Stimulated activated CD4-positive, alpha-beta T cell treated with anti-CD3 and anti-CD28 coated beads, Interleukin-2, amount 100 ng/mL, for 48 hours (primary cell): ENCODE measurements at regions not wholly inside any gene's neighbourhood (a gene's known extent, or its start where the extent isn't known, plus 50 kb on each side); places are given as distances from the start of the nearest gene placed in this dataset.

Experiments
- DNase-seq, 2 donors: peaks; one replicate each; pipeline ENCODE4 v3.0.0-alpha.2; 2020

DNA sequence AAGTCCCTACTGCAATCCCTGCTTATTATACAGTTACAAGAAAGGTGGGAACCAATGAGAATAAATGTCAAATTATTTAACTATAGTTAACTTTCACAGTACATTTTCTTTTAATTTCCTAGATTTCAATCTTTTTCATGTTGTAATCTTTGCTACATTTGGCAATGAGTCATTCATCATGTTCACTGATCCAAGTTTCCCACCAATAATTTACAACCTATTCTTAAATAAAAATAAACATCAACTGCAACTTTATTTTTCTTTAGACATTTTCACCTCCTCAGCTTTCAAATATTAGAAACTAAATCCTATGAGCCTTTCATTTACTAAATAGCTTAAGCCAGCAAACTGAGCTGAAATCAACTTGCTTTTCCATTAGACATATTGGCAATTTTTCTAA is 541.3 kb upstream of the BTBD3 start:
- no peak for DNase-seq

DNA sequence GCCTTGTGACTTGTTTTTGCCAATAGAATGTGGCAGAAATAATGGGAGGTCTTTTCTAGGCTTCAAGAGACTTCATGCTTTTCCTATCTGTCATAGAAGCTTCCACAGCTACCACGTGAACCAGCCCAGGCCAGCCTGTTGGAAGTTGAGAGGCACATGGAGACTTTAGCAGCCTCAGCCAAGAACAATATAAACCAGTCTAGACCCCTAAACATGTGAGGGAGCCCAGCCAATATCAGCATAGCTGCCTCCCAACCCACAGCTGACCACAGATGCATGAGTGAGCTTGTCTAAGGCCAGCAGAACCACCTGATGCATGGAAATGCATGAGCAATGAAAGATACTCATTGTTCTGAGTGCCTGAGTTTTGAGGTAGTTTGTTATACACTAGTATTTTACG is 540.7 kb upstream of the BTBD3 start:
- DNase-seq = no peak

DNA sequence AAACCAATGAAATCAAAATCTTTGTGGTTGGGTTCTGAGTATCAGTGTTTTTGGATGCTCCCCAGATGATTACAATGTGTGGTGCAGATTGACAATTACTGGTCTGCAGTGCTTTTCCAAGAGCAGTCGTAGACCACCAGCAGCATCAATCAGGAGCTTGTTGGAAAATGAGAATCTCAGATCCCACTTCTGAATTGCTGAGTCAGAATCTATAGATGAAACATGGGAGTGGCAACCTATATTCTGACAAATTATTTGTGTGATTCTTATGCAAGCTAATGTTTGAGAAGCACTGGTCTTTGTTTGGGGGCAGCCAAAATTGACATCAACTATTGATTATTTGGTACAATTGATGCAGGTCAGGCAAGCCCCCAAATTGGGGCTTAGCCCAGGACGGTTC is 539.9 kb upstream of the BTBD3 start:
- no peak for DNase-seq

DNA sequence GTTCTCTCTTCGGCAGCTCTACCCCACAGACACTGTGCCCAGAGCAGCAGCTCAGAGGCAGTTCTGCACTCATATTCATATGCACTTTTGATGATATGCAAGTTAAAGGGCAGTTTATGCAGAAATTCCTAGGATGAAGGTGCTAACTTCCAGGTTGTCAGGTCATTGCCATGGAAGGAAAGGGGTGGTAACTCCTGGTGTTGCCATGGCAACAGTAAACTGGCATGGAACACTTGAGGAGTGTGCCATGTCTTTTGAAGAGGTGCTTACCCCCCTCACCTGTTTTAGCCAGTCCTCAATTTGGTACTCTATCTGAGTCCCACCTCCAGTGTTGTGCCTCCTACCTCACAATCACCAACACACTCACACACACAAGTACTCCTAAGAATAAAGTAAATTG is 539.4 kb upstream of the BTBD3 start:
- DNase-seq = no peak

DNA sequence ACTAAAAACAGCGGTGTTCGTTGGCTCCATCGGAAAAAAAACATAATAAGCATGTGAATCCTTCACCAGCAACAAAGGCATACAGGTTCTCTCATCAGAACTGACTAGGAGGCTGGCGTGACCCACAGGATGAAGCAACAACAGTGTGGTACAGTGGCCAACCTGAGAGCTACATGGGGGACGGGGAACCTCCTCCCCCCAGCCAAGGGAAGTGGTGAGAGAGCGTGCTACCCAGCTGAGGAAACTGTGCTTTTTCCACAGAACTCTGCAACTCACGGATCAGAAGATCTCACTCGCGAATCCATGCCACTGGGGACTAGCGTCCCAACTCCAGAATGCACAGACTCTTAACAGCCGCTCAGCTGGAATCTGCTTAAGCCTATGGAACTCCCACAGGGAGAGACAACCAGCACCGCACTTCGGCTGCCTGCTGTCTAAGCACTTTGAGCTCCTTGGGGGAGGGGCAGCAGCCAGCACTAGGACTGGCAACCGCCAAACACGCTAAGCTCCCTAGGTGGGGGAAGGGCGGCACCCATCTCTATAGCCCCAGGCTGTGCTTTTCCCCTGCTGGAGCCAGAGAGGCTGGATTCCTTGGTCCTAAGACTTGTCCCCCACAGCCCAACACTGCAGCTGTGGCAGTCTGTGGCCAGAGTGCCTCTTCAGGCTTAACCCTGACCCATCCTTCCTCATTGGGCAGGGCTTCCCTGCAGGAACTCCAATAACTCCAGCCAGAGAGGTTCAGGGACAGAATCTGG is 538.3 kb upstream of the BTBD3 start:
- DNase-seq = no peak

DNA sequence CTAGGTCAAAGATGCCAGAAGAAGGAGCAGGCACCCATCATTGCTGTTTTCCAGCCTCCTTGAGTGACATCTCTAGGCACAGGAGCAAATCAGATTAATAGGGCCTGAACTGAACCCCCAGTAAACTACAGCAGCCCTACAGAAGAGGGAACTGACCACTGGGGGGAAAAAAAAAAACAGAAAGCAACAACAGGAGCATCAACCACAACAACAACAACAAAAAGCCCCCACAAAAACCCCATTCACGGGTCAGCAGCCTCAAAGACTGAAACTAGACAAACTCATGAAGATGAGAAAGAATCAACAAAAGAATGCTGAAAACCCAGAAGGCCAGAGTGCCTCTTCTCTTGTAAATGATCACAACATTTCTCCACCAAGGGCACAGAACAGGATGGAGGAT is 537.4 kb upstream of the BTBD3 start:
- DNase-seq = no peak

DNA sequence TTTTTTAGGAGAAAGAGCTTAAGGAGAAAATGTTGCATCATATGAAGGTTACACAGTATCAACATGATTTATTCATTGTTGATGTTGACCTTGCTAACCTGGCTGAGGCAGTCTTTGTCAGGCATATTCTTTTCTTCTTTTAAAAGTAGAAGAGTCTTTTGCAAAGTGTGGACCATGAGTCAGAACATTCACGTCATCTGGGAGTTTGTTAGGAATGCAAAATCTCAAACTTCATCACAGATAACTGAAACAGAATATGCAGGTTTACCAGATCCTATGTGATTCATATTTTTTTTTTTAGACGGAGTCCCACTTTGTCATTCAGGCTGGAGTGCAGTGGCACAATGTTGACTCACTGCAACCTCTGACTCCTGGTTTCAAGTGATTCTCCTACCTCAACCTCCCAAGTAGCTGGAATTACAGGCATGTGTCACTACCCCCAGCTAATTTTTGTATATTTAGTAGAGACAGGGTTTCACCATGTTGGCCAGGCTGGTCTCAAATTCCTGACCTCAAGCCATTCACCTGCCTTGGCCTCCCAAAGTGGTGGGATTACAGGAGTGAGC is 530.4 kb upstream of the BTBD3 start:
- no peak for DNase-seq

DNA sequence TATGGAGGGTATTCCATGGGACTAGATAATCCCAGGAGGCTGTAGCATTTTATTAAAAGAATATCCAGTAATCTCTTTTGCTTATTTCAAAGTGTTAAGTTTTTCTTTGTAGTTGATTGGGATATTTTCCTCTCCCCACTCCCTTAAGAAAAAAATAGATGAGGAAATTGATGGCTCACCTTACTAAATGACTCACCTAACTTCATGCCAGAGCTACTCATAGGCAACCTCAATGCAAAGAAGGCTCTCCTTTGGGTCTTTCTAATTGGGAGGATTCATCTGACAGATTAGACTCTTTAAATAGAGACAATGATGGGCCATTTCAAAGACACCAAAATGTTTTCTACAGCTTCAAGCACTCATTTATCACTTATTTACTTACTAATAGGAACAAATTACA is 528.5 kb upstream of the BTBD3 start:
- DNase-seq = no peak

DNA sequence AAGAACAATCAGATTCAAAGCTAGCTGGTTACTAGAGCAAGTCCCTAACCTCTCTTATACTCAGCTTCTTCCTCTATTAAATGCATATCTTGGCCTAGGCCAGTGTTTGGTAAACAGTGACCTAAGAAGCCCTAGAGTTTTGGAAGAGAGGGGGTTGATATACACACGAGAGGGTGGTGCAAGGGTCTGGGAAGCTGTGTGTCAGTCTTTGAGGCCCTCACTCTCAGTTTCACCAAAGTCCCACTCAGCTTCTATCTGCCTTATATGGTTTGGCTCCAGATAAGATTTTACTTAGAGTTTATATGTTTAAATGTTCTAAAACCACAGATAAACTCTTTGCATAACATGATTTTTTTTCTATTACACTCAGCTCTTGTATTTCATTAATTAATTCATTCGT is 526.1 kb upstream of the BTBD3 start:
- DNase-seq = no peak

DNA sequence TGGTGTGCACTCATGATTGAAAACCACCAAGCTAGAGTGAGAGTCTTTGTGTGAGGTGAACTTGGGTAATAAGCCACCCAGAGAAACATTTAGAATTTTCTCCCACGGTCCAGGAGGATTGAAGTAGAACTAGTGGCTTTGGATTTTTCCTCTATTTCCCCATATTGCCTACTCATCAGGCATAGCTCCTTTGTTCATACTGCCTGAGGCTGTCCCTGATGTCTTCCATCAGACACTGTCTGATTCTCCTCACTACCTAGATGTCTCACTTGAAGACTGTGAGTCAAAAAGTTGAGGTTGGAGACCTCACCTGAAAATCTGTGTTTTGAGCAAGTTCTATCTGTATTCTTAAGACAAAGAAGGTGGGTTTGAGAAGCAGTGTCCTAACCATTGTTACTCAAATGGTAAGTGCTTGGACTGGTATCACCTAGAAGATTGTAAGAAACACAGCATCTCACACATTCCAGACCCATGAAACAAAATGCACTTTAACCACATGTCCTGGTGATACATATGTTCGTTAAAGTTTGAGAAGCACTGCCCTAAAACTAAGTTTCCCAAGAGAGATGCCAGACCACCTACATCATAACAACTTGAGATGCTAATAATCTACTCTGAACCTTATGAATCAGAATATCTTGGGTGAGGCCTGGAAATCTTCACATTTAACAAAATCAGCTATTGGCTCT is 523.4 kb upstream of the BTBD3 start:
- DNase-seq = no peak

DNA sequence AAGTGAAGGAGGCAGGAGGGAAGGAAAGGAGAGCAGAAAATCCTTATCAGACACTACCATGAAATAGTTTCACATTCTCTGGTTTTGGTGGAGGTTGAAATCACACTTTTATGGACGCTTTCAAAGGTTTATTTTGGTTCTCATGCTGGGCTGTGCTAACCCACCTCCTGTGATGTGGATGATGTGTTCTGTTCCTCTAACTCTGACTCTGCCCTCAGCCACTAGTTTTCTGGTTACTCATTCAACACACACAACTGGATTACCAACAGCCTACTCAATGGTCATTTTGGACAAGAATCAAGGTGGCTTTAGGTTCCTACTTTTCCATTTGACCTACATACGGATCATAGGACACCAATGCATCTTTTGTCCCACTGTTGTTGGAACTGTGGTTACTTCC is 522.1 kb upstream of the BTBD3 start:
- DNase-seq = no peak

DNA sequence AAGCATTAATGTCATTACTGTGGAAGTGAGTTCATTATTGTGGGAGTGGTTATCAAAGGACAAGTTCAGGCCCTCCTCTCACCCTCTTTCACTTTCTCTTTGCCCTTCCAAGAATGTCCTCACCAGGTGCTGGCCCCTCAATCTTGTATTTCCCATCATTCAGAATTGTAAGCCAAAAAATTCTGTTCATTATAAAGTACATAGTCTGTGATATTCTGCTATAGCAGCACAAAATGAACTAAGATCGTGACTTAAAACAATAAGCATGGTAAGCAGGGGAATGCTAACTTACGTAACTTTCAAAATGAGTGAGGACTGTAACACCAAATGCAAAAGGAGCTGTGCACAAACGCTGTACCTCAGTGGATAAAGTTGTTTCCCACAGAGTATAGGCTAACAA is 515.7 kb upstream of the BTBD3 start:
- DNase-seq = no peak

DNA sequence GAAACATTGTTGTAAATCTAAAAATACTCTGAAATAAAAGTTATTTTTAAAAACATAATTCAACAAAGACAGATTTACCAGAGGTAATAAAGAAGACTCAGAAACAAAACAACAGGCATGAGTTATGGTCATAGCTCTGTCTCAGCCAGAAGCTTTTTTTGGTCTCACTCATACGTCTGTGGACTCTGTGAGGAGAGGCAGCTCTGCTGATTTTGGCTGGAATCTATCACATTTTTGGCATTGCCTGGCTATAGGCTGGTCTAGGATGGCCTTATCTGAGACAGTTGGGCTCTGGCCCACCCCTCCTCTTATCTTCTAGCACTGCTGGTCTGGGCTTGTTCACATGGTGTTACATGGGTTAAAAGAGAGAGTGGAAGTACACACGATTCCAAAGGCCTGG is 514.0 kb upstream of the BTBD3 start:
- DNase-seq = no peak

DNA sequence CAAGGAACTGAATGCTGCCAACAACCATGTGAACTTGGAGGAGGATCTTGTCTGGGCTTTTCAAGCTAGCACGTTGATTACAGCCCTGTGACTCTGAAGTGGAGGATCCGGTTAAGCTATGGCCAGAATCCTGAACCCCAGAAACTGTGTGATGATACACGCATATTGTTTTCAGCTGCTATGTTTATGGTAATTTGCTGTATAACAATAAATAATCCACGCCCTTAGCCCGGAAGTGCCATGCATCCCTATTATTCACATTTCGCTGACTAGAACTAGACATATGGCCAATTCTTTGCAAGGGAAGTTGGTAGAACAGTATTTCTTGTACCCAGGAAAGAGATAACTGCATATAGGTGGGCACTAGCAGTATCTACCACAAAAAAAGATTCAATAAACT is 510.8 kb upstream of the BTBD3 start:
- no peak for DNase-seq

DNA sequence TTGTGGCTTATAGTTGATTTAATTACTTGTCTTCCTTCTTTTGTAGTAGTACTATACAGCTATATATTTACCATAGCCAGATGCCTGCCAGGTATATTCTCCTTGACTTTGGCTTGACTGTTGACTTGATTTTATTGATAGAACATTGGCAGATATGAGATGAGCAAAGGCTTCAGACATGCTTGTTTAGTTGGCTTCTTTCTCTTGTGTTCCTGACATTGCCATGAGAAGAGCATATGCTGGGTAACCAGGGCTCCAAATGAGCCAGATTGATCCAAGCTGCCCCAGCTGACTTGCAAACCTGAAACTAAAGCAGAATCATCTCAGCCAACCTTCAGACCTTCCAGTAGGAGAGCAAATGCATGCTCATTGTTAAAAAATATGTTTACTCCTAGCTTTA is 508.1 kb upstream of the BTBD3 start:
- no peak for DNase-seq

DNA sequence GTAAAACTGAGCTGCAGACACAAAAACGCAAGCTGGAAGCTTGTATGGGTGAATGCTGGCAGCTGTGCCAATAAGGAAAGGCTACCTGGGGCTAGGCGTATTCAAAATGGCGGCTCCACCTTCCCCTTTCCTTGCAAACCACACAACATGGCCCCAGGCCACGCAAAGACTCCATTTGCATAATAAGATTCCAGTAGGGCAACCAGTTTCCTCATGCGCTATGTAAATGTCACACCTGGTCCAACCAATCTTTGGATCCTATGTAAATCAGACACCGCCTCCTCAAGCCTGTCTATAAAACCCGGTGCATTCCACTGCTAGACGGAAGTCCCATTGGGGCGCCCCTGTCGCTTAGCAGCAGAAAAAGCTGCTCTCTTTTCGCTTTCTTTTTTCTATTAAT is 505.9 kb upstream of the BTBD3 start:
- DNase-seq = no peak

DNA sequence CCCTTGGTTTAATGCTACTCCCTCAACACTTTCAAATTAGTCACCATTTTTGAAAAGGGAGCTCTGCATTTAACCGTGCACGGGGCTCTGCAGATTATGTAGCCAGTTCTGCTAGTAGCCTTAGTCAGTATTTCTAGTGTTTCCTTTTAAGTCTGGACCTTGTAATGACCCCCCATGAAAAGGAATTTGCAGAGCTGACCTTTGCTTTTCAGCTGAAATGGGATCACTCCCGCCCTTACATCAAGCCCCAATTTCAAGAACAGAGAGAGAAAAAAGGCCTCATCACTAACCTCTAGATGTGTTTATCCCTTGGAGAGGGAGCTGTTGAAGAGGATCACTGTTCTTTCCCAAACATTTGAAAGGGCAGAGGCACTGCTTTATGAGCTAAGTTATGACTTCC is 490.7 kb upstream of the BTBD3 start:
- DNase-seq = no peak

DNA sequence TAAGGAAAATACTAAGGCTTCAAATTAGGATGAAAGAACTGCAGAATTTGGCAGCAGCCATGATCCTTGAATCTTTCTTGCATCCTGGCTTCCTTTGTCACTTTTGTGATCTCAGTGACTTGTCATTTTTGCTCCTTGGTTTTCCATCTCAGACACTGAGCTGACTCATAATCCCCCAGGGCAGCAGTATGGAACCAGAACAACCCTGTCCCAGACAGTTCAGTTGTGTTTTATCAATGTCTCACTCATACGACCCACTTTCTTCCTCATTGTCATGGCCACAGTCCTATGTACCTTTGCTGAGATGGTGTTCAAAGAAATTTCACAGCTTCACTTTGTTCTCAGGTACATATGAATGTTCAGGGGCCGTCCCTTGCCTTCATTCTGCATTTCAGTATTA is 488.5 kb upstream of the BTBD3 start:
- DNase-seq = no peak

DNA sequence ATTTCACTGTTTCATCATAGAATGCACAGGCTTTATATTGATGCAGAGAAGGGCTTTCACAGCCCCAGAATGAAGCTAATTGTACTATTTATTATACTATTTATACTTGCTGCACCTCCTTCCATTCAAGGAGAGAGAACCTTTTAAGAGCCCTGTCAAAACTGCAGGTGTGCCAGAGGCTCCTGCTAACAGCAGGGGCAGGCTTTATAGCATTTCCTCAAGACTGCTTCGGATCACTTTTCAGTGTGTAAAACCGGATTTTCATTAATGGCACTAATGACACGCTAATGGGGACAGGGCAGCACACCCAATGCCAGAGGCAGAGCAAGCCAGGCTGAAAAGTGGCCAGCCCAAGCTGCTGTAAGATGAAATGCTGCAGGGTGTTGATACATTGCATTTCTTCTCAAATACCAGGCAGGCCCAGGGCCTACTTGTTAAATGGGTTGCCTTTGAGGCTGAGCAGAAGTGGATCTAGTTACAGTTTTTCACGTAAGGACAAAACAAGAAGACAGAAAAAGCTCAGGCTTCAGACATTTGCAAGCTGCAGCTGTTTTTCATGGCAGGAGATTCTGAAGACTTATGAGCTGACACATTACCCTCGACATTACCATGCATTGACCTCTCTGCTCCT is 487.7 kb upstream of the BTBD3 start:
- DNase-seq = no peak

DNA sequence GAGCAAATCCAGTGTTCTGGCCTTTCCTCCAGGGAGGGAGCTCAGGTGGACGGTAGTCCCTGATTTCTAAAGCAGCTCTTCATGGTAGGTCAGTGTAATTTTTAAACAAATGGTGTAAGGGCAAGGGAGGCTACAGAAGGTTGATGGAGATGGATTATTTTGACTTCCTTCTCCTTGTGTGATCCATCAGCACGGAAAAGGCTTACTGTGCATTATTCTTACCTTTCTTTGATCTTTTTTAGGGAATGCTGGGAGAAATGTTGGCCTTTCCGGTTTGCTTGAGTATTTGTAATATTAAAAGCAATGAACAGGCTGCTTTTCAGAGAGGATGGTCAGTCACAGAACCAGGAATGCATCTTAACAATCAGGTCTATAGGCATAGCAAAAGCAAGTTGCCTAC is 487.0 kb upstream of the BTBD3 start:
- DNase-seq = no peak

DNA sequence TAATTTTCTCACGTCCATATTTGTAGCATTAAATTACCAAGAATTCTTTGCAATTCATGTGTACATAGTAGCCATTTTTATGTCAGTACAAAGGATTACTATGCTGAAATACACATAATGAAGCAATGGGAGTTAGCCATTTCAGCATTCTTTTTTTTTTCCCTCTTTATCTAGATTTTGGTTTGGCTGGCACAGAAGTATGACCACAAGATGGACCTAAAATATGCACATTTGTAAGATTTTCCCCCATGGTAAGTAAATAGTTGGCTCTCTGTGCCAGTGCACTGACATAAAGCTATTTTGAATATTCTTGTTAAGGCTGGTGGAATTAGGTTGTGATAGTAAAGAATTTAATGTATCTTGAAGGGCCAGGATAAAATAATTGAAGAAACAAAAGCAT is 486.1 kb upstream of the BTBD3 start:
- DNase-seq = no peak

DNA sequence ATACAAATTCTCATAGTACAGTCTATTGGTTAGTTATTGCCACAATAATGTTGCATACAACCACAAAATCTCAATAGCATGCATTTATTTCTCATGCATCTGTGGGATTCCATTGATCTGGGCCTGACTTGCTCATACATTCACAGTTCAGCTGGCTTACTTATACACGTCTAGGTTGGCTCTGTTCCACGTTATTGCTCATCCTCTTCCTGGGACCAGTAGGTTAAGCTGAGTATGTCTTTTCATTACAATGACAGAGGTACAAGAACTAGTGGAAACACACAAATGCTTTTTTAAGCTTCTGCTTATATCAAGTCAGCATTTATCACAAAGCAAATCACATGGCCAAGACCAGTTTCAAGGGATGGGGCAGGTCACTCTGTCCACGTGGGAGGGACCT is 485.3 kb upstream of the BTBD3 start:
- no peak for DNase-seq

DNA sequence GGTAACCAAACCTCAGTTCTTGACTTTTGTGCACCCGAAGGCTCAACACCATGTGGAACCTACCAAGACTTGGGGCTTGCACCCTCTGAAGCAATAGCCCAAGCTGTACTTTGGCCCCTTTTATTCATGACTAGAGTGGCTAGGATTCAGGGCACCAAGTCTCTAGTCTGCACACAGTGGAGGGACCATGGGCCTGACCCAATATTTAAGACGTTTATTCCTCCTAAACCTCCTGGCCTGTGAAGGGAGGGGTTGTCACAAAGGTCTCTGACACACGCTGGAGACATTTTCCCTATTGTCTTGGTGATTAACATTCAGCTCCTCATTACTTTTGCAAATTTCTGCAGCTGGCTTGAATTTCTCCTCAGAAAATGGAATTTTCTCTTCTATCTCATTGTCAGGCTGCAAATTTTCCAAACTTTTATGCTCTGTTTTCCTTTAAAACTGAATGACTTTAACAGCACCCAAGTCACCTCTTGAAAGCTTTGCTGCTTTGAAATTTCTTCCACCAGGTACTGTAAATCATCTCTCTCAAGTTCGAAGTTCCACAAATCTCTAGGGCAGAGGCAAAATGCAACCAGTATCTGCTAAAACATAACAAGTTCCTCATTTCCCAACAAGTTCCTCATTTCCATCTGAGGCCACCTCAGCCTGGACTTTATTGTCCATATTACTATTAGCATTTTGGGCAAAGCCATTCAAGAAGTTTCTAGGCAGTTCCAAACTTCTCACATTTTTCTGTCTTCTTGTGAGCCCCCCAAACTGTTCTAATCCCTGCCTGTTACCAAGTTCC is 481.4 kb upstream of the BTBD3 start:
- DNase-seq = no peak
